Spinal cord (tissue), 9 donors: ENCODE measurements at regions not wholly inside any gene's neighbourhood (a gene's known extent, or its start where the extent isn't known, plus 50 kb on each side); places are given as distances from the start of the nearest gene placed in this dataset.
A peak's percentile ranks its signal among the peaks of the same experiment; 100 is the strongest.

Experiments
- DNase-seq, 6 donors: peaks; one replicate each; pipeline versions ENCODE4 v3.0.0 to v3.0.0-alpha.2; 2013 to 2015; ENCODE audit warnings: low spot score in 6 of 6, low read depth in 4 of 6
- H3K27ac ChIP-seq: one replicate; pipeline ENCODE4 v1.5.1; 2013; ENCODE audit warnings: low read depth, low read length, control low read depth
- H3K27me3 ChIP-seq: one replicate; pipeline ENCODE4 v1.6.1; 2013; ENCODE audit warnings: low read length; ENCODE audit not compliant: control insufficient read depth, insufficient read depth
- H3K36me3 ChIP-seq: one replicate; pipeline ENCODE4 v1.6.1; 2013; ENCODE audit warnings: low read length; ENCODE audit not compliant: control insufficient read depth, insufficient read depth
- H3K4me1 ChIP-seq: one replicate; pipeline ENCODE4 v1.6.1; 2013; ENCODE audit warnings: low read length; ENCODE audit not compliant: control insufficient read depth, insufficient read depth
- H3K4me3 ChIP-seq: one replicate; pipeline ENCODE4 v1.5.1; 2013; ENCODE audit warnings: low read depth, low read length, control low read depth
- H3K9me3 ChIP-seq: one replicate; pipeline ENCODE4 v1.6.1; 2013; ENCODE audit warnings: low read length; ENCODE audit not compliant: control insufficient read depth, insufficient read depth
- WGBS: methylation state at CpG from one replicate; pipeline ENCODE4 v1.1.5; 2013; ENCODE audit warnings: missing lambda C conversion rate; ENCODE audit not compliant: insufficient coverage; 5-methylcytosine and 5-hydroxymethylcytosine counted together
- donor health status: healthy.

DNA sequence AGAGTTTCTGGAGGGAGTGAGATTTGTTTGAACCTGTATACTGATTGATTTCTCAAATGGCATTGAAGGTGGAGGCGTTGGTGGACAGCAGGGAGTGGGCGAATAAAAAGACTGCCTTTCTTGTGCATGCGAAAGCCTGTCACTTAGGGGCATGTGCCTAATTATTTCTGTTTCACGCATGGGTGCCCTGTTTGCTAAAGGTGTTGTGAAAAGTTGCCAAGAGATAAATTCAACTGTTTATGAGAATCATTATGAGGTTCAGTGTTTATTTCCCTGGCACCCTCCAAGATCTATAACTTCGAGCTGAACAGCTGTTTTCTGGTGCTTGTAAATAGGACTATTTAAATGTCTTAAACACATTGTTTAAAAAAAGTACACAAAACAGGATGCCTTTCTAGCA lies 67.4 kb upstream of the DMRTA1 start:
- Histone ChIP-seq H3K36me3 (no peaks in the 10 kb centered on the region), H3K27me3 (no peaks in the 10 kb centered on the region), H3K27ac (no peak overlapping the region), H3K4me1 (no peaks in the 10 kb centered on the region), H3K9me3 (no peaks in the 10 kb centered on the region), H3K4me3 (no peak overlapping the region)
- peak in 2 of 6 donors; percentile 33 to 37 for DNase-seq
- 36% methylated on average over 4 of the region's 5 CpGs for WGBS

GRCh38 chr9:22381170-22381569 lies 65.5 kb upstream of the DMRTA1 start:
- no peaks in the 10 kb centered on the region for H3K4me1 ChIP-seq
- H3K36me3 ChIP-seq: no peaks in the 10 kb centered on the region
- H3K4me3 ChIP-seq: no peak overlapping the region
- H3K9me3 ChIP-seq: no peaks in the 10 kb centered on the region
- no peak overlapping the region for H3K27ac ChIP-seq
- DNase-seq: no peak
- 44% methylated on average over 1 of the region's 1 CpG for WGBS
- no peaks in the 10 kb centered on the region for H3K27me3 ChIP-seq

DNA sequence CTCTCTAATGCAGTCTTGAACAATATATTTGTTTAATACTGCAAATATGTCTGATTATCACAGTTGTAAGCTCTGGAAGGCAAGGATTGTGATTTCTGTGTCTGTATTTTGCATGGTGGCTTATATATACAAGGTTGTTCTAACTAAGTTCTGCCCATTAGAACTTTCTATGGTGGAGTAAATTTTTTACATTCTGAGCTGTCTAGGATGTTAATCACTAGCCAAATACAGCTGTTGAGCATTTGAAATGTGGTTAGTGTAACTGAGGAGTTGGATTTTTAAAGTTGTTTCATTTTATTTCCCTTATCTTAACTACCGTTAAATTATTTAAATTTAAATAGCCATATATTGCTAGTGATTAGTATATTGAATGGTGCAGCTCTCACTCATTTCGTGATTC lies 64.3 kb upstream of the DMRTA1 start:
- WGBS: no CpG with 5 or more reads among the region's 2 CpGs
- no peak for DNase-seq
- no peak overlapping the region for H3K27ac ChIP-seq
- no peaks in the 10 kb centered on the region for H3K27me3 ChIP-seq
- H3K4me3 ChIP-seq: no peak overlapping the region
- H3K4me1 ChIP-seq: no peaks in the 10 kb centered on the region
- no peaks in the 10 kb centered on the region for H3K9me3 ChIP-seq
- no peaks in the 10 kb centered on the region for H3K36me3 ChIP-seq

DNA sequence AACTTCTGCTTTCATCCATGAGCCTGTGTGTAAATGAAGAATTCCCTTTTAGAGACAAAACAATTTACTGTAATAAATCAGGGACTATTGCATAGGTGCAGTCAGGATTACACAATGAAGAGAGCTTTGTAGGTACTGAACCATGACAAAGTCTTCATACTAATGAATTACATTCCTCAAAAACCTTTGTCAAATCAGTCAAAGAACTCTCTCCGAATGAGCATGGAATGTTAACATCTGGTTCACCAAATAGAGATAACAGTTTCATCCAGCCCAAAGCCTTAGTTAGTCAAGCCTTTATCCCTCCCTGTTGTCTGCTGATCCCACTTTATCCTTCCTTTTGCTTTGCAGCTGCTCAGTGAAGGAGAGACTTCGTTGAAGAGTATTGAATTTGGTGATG lies 62.9 kb upstream of the DMRTA1 start:
- no peak for DNase-seq
- Histone ChIP-seq H3K9me3 (no peaks in the 10 kb centered on the region), H3K4me3 (no peak overlapping the region), H3K4me1 (no peaks in the 10 kb centered on the region), H3K27ac (no peak overlapping the region), H3K27me3 (no peaks in the 10 kb centered on the region), H3K36me3 (no peaks in the 10 kb centered on the region)
- WGBS: 0% methylated on average over 1 of the region's 2 CpGs

- Histone ChIP-seq H3K9me3 (no peaks in the 10 kb centered on the region), H3K4me1 (no peaks in the 10 kb centered on the region), H3K27me3 (no peaks in the 10 kb centered on the region), H3K4me3 (no peak overlapping the region), H3K36me3 (no peaks in the 10 kb centered on the region), H3K27ac (no peak overlapping the region)
- 14% methylated on average over 1 of the region's 5 CpGs for WGBS
- DNase-seq: no peak
Observed at GRCh38 chr9:22389271-22389670, 57.4 kb upstream of the DMRTA1 start.

DNA sequence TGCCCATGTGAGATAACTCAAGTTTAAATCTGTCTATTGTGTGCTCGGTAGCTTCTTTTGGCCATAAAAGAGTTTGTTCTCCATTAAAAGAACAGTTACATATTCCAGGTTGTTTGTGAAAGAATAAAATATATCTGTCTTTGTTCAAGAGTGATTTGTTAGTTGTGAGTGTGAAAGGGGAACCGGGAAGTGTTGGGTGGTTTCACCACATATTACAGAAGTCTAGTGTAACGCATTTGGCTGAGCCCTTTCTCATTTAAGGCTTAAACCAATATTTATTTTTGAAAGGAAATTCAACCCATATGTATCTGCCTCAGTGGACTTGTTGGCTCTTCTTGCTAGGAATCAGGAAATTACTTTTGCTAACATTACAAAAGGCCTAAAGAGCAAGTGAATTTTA lies 54.1 kb upstream of the DMRTA1 start:
- DNase-seq: no peak
- H3K27ac ChIP-seq: no peak overlapping the region
- no CpG with 5 or more reads among the region's 3 CpGs for WGBS

DNA sequence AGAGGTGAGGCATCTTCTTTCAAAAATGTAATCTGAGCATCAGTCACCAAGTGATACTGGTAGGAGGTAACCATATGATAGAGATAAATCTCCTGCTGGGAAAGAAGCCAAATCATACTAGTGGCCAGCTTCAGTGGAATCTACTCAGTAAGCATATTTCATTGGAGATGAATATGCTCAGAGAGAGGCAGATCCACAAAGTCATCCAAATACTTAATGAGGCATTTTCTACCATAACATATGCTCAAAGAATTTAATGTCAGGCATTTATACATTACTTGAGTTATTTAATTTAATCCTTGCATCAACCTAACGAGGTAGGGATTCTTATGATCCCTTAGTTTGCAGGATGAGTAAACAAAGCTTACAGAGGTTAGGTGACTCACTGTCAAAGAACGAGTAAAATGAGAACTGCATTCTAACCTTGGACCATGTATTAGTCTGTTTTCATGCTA lies 50.9 kb upstream of the DMRTA1 start:
- H3K36me3 ChIP-seq: no peaks in the 10 kb centered on the region
- WGBS: 100% methylated on average over 1 of the region's 2 CpGs

More for the DNA sequence above, 54.1 kb upstream of the DMRTA1 start:
- Histone ChIP-seq H3K36me3 (no peaks in the 10 kb centered on the region), H3K4me1 (no peaks in the 10 kb centered on the region), H3K9me3 (no peaks in the 10 kb centered on the region), H3K4me3 (no peak overlapping the region), H3K27me3 (no peaks in the 10 kb centered on the region)

More for the DNA sequence above, 50.9 kb upstream of the DMRTA1 start:
- no peaks in the 10 kb centered on the region for H3K27me3 ChIP-seq
- no peak overlapping the region for H3K27ac ChIP-seq
- H3K4me3 ChIP-seq: no peak overlapping the region
- no peak for DNase-seq
- no peaks in the 10 kb centered on the region for H3K4me1 ChIP-seq
- no peaks in the 10 kb centered on the region for H3K9me3 ChIP-seq
